Smooth muscle cell (in vitro differentiated cells): ENCODE measurements at regions not wholly inside any gene's neighbourhood (a gene's known extent, or its start where the extent isn't known, plus 50 kb on each side); places are given as distances from the start of the nearest gene placed in this dataset.

ENCODE experiments used
- DNase-seq: peaks from one replicate; lab custom pipeline; 2025; ENCODE audit not compliant: unreplicated experiment; lab: John Stamatoyannopoulos, UW
- H2AFZ ChIP-seq: fragments of 200-600 bp; sonication (generic); 2 replicates; pipeline ENCODE4 v1.6.0; 2016; ENCODE audit warnings: antibody characterized with exemption, low read depth, mild to moderate bottlenecking
- H3F3A ChIP-seq: fragments of 200-600 bp; sonication (generic); 2 replicates; pipeline ENCODE4 v1.6.0; 2017; ENCODE audit warnings: antibody characterized with exemption, low read depth
- H3K27ac ChIP-seq: fragments of 200-600 bp; sonication (generic); 2 replicates; pipeline ENCODE4 v1.5.1; 2016; ENCODE audit warnings: low read depth, mild to moderate bottlenecking
- H3K27me3 ChIP-seq: fragments of 200-600 bp; sonication (generic); 2 replicates; pipeline ENCODE4 v1.6.1; 2016; ENCODE audit warnings: low read depth, mild to moderate bottlenecking
- H3K36me3 ChIP-seq: fragments of 200-600 bp; sonication (generic); 2 replicates; pipeline ENCODE4 v1.5.1; 2016; ENCODE audit warnings: low read depth
- H3K4me1 ChIP-seq: fragments of 200-600 bp; sonication (generic); 2 replicates; pipeline ENCODE4 v1.5.1; 2016; ENCODE audit warnings: low read depth
- H3K4me2 ChIP-seq: fragments of 200-600 bp; sonication (generic); 2 replicates; pipeline ENCODE4 v1.6.0; 2016; ENCODE audit warnings: mild to moderate bottlenecking
- H3K4me3 ChIP-seq: fragments of 200-600 bp; sonication (generic); 2 replicates; pipeline ENCODE4 v1.5.1; 2016; ENCODE audit warnings: mild to moderate bottlenecking
- H3K79me2 ChIP-seq: fragments of 200-600 bp; sonication (generic); 2 replicates; pipeline ENCODE4 v1.6.0; 2016; ENCODE audit warnings: low read depth, mild to moderate bottlenecking
- H3K9ac ChIP-seq: fragments of 200-600 bp; sonication (generic); 2 replicates; pipeline ENCODE4 v1.6.0; 2016; ENCODE audit warnings: low read depth
- H3K9me3 ChIP-seq: fragments of 200-600 bp; sonication (generic); replicated peaks from 2 replicates; pipeline ENCODE4 v1.5.1; 2016; ENCODE audit warnings: low read depth
- H4K20me1 ChIP-seq: fragments of 200-600 bp; sonication (generic); 2 replicates; pipeline ENCODE4 v1.6.0; 2016; ENCODE audit warnings: low read depth
- WGBS: methylation state at CpG from one replicate; pipeline ENCODE4 v1.1.7; 2016; ENCODE audit warnings: low lambda C conversion rate; 5-methylcytosine and 5-hydroxymethylcytosine counted together
- TF ChIP-seq, protein P1 (sequence below): fragments of 200-600 bp; sonication (generic); IDR thresholded peaks from 2 replicates; pipeline ENCODE4 v1.5.1; 2017; ENCODE audit warnings: borderline replicate concordance, mild to moderate bottlenecking, antibody characterized with exemption; ENCODE audit not compliant: insufficient read depth, poor library complexity, severe bottlenecking

- H4K20me1 ChIP-seq, result no peaks in the 10 kb centered on the region
- H3K9ac ChIP-seq, result no peak overlapping the region
- no peak overlapping the region for H2AFZ ChIP-seq
- H3K79me2 ChIP-seq, result no peaks in the 10 kb centered on the region
- no peaks in the 10 kb centered on the region for H3K27me3 ChIP-seq
- H3K9me3 ChIP-seq, result no peaks in the 10 kb centered on the region
- H3K4me2 ChIP-seq, result no peak overlapping the region
- WGBS, result 90% methylated on average over 1 of the region's 1 CpG
- H3F3A ChIP-seq, result no peaks in the 10 kb centered on the region
- no peak overlapping the region for H3K27ac ChIP-seq
- H3K4me1 ChIP-seq, result peaks cover 2% of the 10 kb centered on the region
- H3K36me3 ChIP-seq, result no peaks in the 10 kb centered on the region
- TF ChIP-seq, protein P1, sequence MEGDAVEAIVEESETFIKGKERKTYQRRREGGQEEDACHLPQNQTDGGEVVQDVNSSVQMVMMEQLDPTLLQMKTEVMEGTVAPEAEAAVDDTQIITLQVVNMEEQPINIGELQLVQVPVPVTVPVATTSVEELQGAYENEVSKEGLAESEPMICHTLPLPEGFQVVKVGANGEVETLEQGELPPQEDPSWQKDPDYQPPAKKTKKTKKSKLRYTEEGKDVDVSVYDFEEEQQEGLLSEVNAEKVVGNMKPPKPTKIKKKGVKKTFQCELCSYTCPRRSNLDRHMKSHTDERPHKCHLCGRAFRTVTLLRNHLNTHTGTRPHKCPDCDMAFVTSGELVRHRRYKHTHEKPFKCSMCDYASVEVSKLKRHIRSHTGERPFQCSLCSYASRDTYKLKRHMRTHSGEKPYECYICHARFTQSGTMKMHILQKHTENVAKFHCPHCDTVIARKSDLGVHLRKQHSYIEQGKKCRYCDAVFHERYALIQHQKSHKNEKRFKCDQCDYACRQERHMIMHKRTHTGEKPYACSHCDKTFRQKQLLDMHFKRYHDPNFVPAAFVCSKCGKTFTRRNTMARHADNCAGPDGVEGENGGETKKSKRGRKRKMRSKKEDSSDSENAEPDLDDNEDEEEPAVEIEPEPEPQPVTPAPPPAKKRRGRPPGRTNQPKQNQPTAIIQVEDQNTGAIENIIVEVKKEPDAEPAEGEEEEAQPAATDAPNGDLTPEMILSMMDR, result no peak
- no peak for DNase-seq
- no peak overlapping the region for H3K4me3 ChIP-seq
Measured at GRCh38 chr10:10803278-10803677, 214.4 kb upstream of the CELF2 start.

- DNase-seq, result no peak
- Histone ChIP-seq H3K79me2 (no peaks in the 10 kb centered on the region), H3K4me1 (no peaks in the 10 kb centered on the region), H2AFZ (no peak overlapping the region), H4K20me1 (no peaks in the 10 kb centered on the region), H3K27ac (no peak overlapping the region), H3F3A (no peaks in the 10 kb centered on the region), H3K9ac (no peak overlapping the region), H3K9me3 (no peaks in the 10 kb centered on the region), H3K4me3 (no peak overlapping the region), H3K27me3 (no peaks in the 10 kb centered on the region), H3K36me3 (no peaks in the 10 kb centered on the region), H3K4me2 (no peak overlapping the region)
- TF ChIP-seq, protein P1, result no peak
Measured at GRCh38 chr10:10804061-10804460, 213.6 kb upstream of the CELF2 start.

DNA sequence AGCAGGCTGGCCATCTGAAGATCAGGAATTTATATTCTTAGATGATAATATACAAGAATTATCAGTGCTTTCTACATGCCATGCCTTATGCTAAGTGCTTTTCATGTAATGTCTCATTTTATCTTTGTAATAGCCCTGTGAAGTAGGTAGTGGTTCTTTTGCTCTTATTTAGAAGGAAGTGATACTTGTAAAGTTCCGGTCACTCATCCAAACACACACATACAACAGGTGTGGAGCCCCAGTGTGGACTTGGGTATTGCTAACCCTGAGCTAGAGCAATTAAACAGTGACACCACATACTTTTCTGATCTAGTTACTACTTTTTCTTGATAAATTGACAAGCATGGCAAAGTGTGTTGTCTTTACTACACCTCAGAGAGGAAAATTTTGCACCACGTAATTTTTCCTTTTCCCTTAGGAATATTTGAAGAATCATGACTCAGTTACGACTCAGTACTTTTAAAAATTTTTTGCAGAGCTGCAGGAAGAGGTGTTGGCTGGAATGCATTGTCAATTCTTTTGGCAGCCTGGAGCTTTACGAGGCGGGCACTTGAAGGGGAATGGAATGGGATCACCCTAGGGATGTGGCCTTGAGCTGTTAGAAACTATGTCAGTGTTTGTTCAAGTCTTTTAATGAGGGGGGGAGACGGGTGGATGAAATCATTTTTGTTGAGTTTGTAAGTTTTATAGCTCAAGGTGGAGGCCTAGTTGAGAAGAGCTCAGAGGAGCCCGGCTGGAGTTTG lies 212.5 kb upstream of the CELF2 start:
- Histone ChIP-seq H3K36me3 (no peaks in the 10 kb centered on the region), H3K9ac (no peak overlapping the region), H3K79me2 (no peaks in the 10 kb centered on the region), H3K4me2 (no peak overlapping the region), H3K4me3 (no peak overlapping the region), H3K4me1 (no peaks in the 10 kb centered on the region), H4K20me1 (no peaks in the 10 kb centered on the region), H3F3A (no peaks in the 10 kb centered on the region), H3K27ac (no peak overlapping the region), H2AFZ (no peak overlapping the region), H3K9me3 (no peaks in the 10 kb centered on the region), H3K27me3 (no peaks in the 10 kb centered on the region)
- DNase-seq, result no peak
- TF ChIP-seq, protein P1, result no peak
- WGBS, result 50% methylated on average over 7 of the region's 7 CpGs

DNA sequence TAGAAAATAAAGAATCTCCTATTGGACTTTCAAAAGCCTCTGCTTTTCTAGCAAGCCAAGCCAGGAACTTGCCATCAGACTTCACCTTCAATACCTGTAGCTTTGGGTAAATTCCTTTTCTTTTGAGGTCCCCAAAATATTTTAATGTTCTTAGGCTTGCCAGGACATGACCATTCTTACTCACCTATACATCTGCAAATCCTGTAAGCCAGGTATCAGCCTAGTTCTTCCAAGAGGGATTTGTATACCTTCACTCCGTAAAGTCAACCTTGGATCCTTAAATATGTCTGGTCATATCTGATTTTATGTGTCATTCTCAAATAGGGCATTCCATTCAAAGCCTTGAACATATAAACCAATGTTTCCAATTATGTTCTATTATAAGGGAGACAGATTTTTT lies 210.6 kb upstream of the CELF2 start:
- Histone ChIP-seq H3K4me1 (no peaks in the 10 kb centered on the region), H3K36me3 (no peaks in the 10 kb centered on the region), H3K79me2 (no peaks in the 10 kb centered on the region), H3K4me3 (no peak overlapping the region), H3K9ac (no peak overlapping the region), H3K27me3 (no peaks in the 10 kb centered on the region), H3K27ac (no peak overlapping the region), H3F3A (no peaks in the 10 kb centered on the region), H3K4me2 (no peak overlapping the region), H4K20me1 (no peaks in the 10 kb centered on the region), H2AFZ (no peak overlapping the region), H3K9me3 (no peaks in the 10 kb centered on the region)
- TF ChIP-seq, protein P1, result no peak
- no peak for DNase-seq
- 94% methylated on average over 1 of the region's 1 CpG for WGBS
